ENCODE measurements at regions not wholly inside any gene's neighbourhood (a gene's known extent, or its start where the extent isn't known, plus 50 kb on each side); places are given as distances from the start of the nearest gene placed in this dataset.
"Not testable (repeated sequence)": the region's sequence is repeated elsewhere in the genome, so short reads cannot be mapped to it uniquely, and the experiment has no call there.

- no peak for DNase-seq
Observed at GRCh38 chr10:80697926-80698325, 160.2 kb downstream of the SH2D4B start.

GRCh38 chr10:80699602-80700039 lies 161.9 kb downstream of the SH2D4B start:
- DNase-seq = peak; percentile 83

GRCh38 chr10:80700252-80700651 lies 162.6 kb downstream of the SH2D4B start:
- DNase-seq = no peak

GRCh38 chr10:80700760-80701444 lies 163.2 kb downstream of the SH2D4B start:
- no peak for DNase-seq

- no peak for DNase-seq
Observed at GRCh38 chr10:80701706-80702105, 164.0 kb downstream of the SH2D4B start.

- DNase-seq = no peak
Observed at GRCh38 chr10:80702143-80702542, 164.4 kb downstream of the SH2D4B start.

GRCh38 chr10:80705899-80706298 lies 168.2 kb downstream of the SH2D4B start:
- DNase-seq = no peak

- DNase-seq = no peak
Observed at GRCh38 chr10:80708185-80708584, 170.5 kb downstream of the SH2D4B start.

- no peak for DNase-seq
Observed at GRCh38 chr10:80708808-80709207, 171.1 kb downstream of the SH2D4B start.

GRCh38 chr10:80709866-80710265 lies 172.2 kb downstream of the SH2D4B start:
- DNase-seq = no peak

- no peak for DNase-seq
Observed at GRCh38 chr10:80713398-80713928, 175.8 kb downstream of the SH2D4B start.

- no peak for DNase-seq
Observed at GRCh38 chr10:80714566-80714965, 176.9 kb downstream of the SH2D4B start.

- no peak for DNase-seq
Observed at GRCh38 chr10:80718024-80718423, 180.3 kb downstream of the SH2D4B start.

- no peak for DNase-seq
Observed at GRCh38 chr10:80719935-80720334, 182.2 kb downstream of the SH2D4B start.

- no peak for DNase-seq
Observed at GRCh38 chr10:80720549-80720948, 182.8 kb downstream of the SH2D4B start.

- DNase-seq = not testable (repeated sequence)
Observed at GRCh38 chr10:80728354-80728753, 190.7 kb downstream of the SH2D4B start.

GRCh38 chr10:80729896-80730295 lies 192.2 kb downstream of the SH2D4B start:
- DNase-seq = no peak

- no peak for DNase-seq
Observed at GRCh38 chr10:80730522-80730921, 192.8 kb downstream of the SH2D4B start.

- DNase-seq = no peak
Observed at GRCh38 chr10:80734589-80734988, 196.9 kb downstream of the SH2D4B start.

GRCh38 chr10:80737209-80737608 lies 199.5 kb downstream of the SH2D4B start:
- no peak for DNase-seq

GRCh38 chr10:80739328-80739727 lies 201.6 kb downstream of the SH2D4B start:
- DNase-seq = no peak

GRCh38 chr10:80739963-80740715 lies 202.4 kb downstream of the SH2D4B start:
- DNase-seq = no peak

GRCh38 chr10:80741278-80741677 lies 203.6 kb downstream of the SH2D4B start:
- DNase-seq = no peak

- no peak for DNase-seq
Observed at GRCh38 chr10:80750268-80750667, 212.6 kb downstream of the SH2D4B start.

Data from right forelimb (tissue), 1 donor.